HG02798 (cell line): ENCODE measurements at regions not wholly inside any gene's neighbourhood (a gene's known extent, or its start where the extent isn't known, plus 50 kb on each side); places are given as distances from the start of the nearest gene placed in this dataset.

Experiments
- ATAC-seq: cut with Tn5 transposase; IDR thresholded peaks from one replicate; pipeline ENCODE4 v1.9.1; 2021; ENCODE audit warnings: mild to moderate bottlenecking; ENCODE audit not compliant: unreplicated experiment, poor library complexity

- no peak for ATAC-seq
Observed at GRCh38 chr14:71711125-71711524, 221.1 kb upstream of the RGS6 start.

GRCh38 chr14:71711619-71712018 is 220.6 kb upstream of the RGS6 start:
- no peak for ATAC-seq

GRCh38 chr14:71712478-71712877 is 219.8 kb upstream of the RGS6 start:
- no peak for ATAC-seq

GRCh38 chr14:71713016-71713415 is 219.2 kb upstream of the RGS6 start:
- no peak for ATAC-seq

- no peak for ATAC-seq
Observed at GRCh38 chr14:71713451-71713850, 218.8 kb upstream of the RGS6 start.

DNA sequence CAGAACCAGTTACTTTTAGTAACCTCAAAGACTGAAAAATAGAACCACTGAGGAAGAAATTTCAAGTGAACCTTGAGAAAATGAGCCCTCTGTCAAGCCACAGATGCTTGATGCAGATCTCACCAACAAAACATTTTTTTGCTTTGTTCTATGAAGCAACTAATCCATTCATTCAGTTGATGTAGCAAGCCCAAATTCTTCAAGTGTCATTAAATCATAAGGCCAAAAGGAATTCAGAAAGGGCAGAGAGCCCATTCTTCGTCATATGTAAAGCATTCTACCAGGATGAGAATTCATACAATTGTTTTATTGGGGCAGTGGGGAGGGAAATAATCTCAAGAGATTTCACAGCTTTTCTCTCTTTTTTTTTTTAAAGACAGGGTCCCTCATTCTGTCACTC is 218.0 kb upstream of the RGS6 start:
- ATAC-seq, result no peak

GRCh38 chr14:71716041-71716772 is 216.0 kb upstream of the RGS6 start:
- ATAC-seq, result no peak

DNA sequence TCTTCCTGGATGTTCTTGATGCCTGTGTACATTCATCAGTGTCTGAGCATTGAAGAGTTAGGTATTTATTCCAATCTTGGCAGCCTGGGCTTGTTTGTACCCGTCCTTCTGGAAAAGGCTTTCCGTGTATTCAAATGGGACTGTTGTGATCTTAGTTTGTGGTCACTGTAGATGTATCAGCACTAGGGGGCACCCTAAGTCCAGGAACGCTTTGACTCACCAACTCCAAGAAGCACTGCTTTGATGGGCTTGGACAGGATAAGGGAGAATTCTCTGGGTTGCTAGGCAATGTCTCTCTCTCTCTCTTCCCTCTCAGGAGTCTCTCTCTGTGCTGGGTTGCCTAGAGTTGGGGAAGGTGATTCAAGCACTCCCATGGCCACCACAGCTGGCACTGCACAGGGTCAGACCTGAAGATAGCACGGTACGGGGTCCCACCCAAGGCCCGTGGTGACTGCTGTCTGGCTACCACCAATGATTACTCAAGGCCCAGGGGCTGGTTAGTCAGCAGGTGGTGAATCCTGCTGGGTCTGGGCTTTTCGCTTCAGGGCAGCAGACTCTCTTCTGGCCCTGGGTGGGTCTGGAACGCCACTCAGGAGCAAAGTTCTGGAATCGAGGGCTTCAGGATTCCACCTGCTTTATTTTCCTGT is 211.1 kb upstream of the RGS6 start:
- ATAC-seq, result no peak

- no peak for ATAC-seq
Observed at GRCh38 chr14:71721791-71722190, 210.4 kb upstream of the RGS6 start.

DNA sequence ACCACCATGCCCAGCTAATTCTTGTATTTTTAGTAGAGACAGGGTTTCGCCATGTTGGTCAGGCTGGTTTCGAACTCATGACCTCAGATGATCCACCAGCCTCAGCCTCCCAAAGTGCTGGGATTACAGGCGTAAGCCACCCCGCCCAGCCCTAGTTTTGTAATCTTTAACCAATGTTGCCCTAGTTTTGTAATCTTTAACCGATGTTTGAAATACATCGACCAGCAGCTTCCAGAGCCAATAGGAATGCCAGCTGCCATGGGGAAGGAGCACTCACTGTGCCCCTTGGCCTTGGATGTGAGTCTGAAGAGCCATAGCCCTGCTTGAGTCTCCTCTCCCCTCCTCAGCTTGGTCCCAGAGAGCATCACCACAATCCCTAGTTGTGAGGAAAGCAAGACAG is 209.3 kb upstream of the RGS6 start:
- ATAC-seq, result no peak

GRCh38 chr14:71725922-71726579 is 206.2 kb upstream of the RGS6 start:
- ATAC-seq, result no peak

GRCh38 chr14:71726580-71727021 is 205.6 kb upstream of the RGS6 start:
- no peak for ATAC-seq

GRCh38 chr14:71728386-71728785 is 203.8 kb upstream of the RGS6 start:
- no peak for ATAC-seq

GRCh38 chr14:71729596-71729995 is 202.6 kb upstream of the RGS6 start:
- no peak for ATAC-seq

DNA sequence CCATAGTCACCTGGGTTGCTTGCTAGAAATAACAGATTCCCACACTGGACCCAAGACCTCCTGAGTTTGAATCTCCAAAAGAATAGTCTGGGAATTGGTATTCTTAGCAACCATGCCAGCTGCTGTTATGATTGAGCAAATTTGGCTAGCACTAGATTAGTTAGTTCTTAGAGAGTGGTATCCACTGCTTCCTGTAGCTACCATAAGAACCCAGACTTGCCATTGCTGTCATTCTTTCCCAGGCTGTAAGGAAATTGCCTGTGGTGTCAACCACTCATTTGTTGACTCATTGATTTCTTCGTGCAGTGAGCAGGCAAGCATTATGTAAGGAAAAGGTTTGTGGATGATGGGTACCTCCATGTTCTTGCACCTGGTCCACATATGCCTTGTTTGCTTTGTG is 201.8 kb upstream of the RGS6 start:
- ATAC-seq, result no peak

- ATAC-seq, result no peak
Observed at GRCh38 chr14:71731096-71731495, 201.1 kb upstream of the RGS6 start.

GRCh38 chr14:71733210-71733883 is 198.9 kb upstream of the RGS6 start:
- ATAC-seq, result no peak

GRCh38 chr14:71734076-71734475 is 198.2 kb upstream of the RGS6 start:
- no peak for ATAC-seq

- no peak for ATAC-seq
Observed at GRCh38 chr14:71734885-71735284, 197.3 kb upstream of the RGS6 start.

DNA sequence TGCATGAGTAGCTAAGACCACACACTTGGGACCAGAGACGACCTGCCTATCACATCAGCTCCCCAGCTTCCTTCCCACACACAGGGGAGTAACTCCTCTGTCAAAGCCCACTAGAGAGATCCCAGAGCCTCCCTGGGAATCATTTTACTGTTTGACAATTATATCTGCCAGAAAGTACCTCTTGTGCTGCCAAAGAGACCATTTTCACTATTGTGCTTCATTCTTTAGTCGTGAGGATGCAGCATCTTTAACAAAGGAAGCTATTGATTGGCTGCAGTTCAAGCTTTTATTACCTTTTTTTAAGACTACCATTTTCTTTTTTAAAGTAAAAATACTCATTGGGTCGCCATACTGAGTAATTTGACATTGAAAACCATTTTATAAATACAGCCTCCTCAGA is 194.5 kb upstream of the RGS6 start:
- no peak for ATAC-seq
